ENCODE measurements at regions not wholly inside any gene's neighbourhood (a gene's known extent, or its start where the extent isn't known, plus 50 kb on each side); places are given as distances from the start of the nearest gene placed in this dataset.

DNA sequence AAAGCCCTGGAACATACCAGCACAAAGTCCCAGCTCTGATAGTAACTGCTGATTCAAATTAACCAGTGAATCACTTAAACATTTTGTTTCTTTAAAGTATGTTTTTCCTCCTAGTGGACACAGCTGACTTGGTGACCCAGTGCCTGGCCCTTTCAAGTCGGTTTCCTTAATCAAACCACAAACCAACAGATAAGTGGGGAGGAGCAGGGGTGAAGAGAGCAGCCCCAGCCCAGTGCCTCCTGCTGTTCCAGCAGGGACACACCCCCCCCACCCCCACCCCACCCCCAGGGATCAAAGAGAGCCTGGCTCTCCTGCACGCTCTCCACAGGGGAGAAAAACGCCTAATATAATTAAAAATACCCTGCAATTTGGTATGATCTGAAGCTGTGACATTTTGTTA lies 55.4 kb upstream of the TBXT start:
- TF ChIP-seq, protein P1, sequence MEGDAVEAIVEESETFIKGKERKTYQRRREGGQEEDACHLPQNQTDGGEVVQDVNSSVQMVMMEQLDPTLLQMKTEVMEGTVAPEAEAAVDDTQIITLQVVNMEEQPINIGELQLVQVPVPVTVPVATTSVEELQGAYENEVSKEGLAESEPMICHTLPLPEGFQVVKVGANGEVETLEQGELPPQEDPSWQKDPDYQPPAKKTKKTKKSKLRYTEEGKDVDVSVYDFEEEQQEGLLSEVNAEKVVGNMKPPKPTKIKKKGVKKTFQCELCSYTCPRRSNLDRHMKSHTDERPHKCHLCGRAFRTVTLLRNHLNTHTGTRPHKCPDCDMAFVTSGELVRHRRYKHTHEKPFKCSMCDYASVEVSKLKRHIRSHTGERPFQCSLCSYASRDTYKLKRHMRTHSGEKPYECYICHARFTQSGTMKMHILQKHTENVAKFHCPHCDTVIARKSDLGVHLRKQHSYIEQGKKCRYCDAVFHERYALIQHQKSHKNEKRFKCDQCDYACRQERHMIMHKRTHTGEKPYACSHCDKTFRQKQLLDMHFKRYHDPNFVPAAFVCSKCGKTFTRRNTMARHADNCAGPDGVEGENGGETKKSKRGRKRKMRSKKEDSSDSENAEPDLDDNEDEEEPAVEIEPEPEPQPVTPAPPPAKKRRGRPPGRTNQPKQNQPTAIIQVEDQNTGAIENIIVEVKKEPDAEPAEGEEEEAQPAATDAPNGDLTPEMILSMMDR (IDR thresholded peaks at IDR 0.05): no peak
- no peak for DNase-seq (ENCODE audit: low spot score in 2 of 2)
- Histone ChIP-seq H3K36me3 (no peaks in the 10 kb centered on the region), H3K27me3 (no peaks in the 10 kb centered on the region), H3K27ac (no peak overlapping the region), H3K4me1 (no peaks in the 10 kb centered on the region), H3K4me3 (no peak overlapping the region), H3K9me3 (no peaks in the 10 kb centered on the region)
- intact Hi-C loops (cut with DNase I): no loop called here

DNA sequence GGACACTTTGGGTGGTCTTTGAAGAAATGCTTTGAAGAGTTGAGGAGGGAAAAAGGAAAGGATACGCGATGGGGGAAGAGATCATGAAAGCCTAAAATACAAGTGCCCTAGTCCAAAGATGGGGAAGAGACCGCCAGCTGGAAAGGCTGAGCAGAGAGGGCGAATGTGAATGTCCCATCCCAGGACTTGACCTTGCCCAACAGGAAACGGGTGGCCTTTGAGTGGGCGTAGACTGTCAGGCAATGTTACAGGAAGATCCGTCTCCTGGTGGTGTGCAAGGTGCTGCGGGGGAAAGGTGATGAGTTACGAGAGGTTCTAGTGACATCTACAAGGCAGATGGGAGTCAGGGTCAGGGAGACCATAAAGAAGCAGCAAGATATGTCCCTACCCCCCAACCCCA lies 55.0 kb upstream of the TBXT start:
- Histone ChIP-seq H3K4me1 (no peaks in the 10 kb centered on the region), H3K27me3 (no peaks in the 10 kb centered on the region), H3K27ac (no peak overlapping the region), H3K4me3 (no peak overlapping the region), H3K36me3 (no peaks in the 10 kb centered on the region), H3K9me3 (no peaks in the 10 kb centered on the region)
- TF ChIP-seq, protein P1 (IDR thresholded peaks at IDR 0.05): no peak
- intact Hi-C loops (cut with DNase I): no loop called here
- DNase-seq (ENCODE audit: low spot score in 2 of 2): no peak

DNA sequence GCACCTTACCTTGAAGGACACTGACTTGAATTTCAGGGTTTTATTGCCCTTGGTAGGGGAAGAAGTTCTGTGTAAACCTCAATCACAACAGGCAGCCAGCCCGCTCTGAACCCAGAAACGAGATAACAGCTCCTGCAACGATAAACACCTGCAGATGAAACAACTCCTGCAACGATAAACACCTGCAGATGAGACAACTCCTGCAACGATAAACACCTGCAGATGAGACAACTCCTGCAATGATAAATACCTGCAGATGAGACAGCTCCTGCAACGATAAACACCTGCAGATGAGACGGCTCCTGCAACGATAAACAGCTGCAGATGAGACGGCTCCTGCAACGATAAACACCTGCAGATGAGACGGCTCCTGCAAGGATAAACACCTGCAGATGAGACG lies 54.0 kb upstream of the TBXT start:
- TF ChIP-seq, protein P1 (IDR thresholded peaks at IDR 0.05): no peak
- H3K9me3 ChIP-seq: no peaks in the 10 kb centered on the region
- H3K27ac ChIP-seq: no peak overlapping the region
- H3K4me3 ChIP-seq: no peak overlapping the region
- H3K27me3 ChIP-seq: no peaks in the 10 kb centered on the region
- DNase-seq (ENCODE audit: low spot score in 2 of 2): no peak
- H3K4me1 ChIP-seq: no peaks in the 10 kb centered on the region
- no peaks in the 10 kb centered on the region for H3K36me3 ChIP-seq
- intact Hi-C loops (cut with DNase I): no loop called here

DNA sequence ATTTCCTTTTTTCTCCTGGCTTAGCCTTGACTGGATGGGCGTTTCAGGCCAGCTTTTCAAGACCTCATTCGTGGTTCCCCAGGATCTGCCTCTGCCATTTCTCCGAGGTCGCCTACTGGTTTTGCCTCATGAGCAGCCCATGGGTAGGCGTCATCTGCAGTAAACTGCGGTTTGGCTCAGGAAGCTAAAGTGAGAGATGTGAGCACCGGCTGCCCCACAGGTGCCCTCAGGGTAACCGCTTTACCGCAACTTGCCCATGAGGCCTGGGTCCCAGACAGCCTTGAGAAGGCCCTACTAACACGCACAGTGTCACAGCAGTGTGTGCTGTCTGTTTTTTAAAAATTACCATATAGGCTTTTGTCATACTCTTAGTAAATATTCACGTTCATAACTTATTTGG lies 53.4 kb upstream of the TBXT start:
- Histone ChIP-seq H3K27ac (no peak overlapping the region), H3K4me1 (no peaks in the 10 kb centered on the region), H3K36me3 (no peaks in the 10 kb centered on the region), H3K4me3 (no peak overlapping the region), H3K27me3 (no peaks in the 10 kb centered on the region), H3K9me3 (no peaks in the 10 kb centered on the region)
- intact Hi-C loops (cut with DNase I): no loop called here
- DNase-seq (ENCODE audit: low spot score in 2 of 2): no peak
- TF ChIP-seq, protein P1 (IDR thresholded peaks at IDR 0.05): no peak

All from ascending aorta (tissue), 2 donors.